Activated CD8-positive, alpha-beta memory T cell treated with anti-CD3 and anti-CD28 coated beads, Interleukin-2, amount 50 U/mL, for 48 hours (primary cell): ENCODE measurements at regions not wholly inside any gene's neighbourhood (a gene's known extent, or its start where the extent isn't known, plus 50 kb on each side); places are given as distances from the start of the nearest gene placed in this dataset.
A peak's percentile ranks its signal among the peaks of the same experiment; 100 is the strongest.

Experiments
- DNase-seq: peaks from one replicate; pipeline ENCODE4 v3.0.0-alpha.2; 2020

DNA sequence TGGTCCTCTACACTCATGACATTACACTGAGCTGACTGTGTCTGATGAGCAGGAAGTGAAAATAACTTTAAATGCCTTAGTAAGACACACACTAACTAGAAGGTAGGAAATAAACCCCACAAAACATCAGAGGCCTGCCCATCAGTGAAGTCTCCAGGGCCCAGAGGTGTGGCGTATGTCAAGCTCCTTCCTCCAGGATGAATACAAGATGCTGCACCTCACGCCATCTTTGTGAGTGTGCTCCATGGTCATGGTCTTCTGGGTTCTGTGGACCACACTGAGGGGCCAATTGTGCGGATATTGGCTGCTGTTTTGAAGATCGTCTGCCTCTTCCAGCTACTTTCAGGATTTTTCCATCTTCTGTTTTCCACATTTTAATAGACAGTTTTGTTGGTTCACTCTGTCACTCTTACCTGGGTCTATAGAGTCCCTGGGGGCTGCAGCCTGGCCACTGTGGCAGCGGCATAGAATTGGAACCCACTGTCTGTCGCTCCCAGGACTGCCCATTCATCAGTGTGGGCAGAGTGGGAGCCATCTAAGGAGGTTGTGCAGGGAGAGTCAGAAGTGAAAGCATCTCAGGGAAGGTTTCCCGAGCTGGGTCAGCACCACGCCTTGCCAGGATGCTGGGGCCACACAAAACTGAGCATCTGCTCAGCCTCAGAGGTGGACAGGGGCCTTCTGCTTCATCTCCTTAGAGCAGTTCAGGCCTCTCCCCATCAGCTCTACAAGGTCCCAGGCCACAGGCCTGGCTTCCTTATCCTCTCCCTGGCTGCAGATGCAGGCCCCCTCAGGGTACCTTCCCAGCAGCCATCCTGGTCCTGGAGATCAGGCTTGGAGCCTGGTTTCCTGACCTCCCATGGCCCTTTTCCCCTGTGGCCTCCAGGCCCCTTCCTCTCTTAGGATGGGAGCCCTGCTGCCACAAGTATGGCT lies 57.5 kb upstream of the C14orf180 start:
- peak; percentile 10 for DNase-seq

- no peak for DNase-seq
Measured at GRCh38 chr14:104522926-104523545, 56.5 kb upstream of the C14orf180 start.

DNA sequence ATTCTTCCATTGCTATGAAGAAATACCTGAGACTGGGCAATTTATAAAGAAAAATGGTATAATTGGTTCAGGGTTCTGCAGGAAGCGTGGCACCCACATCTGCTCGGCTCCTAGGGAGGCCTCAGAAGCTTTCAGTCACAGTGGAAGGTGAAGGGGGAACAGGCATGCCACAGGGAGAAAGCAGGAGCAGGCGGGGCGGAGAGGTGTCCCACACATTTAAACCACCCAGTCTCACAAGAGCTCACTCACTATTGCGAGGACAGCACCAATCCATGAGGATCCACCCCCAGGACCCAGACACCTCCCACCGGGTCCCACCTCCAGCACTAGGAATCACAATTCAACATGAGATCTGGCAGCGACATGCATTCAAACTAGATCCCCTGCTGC lies 56.0 kb upstream of the C14orf180 start:
- no peak for DNase-seq

- no peak for DNase-seq
Measured at GRCh38 chr14:104524726-104525125, 54.8 kb upstream of the C14orf180 start.

DNA sequence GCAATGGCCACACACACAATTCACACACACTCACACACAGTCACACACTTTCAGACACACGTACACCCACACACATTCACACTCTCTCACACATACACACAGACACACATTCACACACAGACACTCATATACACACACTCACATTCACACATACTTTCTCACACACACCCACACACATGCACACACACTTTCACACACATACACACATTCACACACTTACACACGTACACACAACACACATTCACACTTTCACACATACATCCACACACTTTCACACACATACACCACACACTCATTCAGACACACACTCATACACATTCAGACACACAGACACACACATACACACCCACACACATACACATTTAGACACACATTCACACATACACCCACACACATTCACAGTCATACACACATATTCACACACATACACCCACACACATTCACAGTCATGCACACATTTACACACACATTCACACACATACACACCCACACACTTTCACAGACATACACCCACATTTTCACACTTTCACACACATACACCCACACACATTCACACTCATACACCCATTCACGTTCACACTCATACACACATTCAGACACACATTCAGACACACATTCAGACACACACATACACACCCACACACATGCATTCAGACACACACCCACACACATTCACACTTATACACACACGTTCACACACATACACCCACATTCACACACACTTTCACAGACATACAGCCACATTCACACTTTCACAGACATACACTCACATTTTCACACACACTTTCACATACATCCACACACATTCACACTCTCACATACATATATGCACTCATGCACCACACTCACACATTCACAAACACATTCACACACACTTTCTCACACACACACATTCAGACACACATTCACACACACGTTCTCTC lies 52.6 kb upstream of the C14orf180 start:
- no peak for DNase-seq

DNA sequence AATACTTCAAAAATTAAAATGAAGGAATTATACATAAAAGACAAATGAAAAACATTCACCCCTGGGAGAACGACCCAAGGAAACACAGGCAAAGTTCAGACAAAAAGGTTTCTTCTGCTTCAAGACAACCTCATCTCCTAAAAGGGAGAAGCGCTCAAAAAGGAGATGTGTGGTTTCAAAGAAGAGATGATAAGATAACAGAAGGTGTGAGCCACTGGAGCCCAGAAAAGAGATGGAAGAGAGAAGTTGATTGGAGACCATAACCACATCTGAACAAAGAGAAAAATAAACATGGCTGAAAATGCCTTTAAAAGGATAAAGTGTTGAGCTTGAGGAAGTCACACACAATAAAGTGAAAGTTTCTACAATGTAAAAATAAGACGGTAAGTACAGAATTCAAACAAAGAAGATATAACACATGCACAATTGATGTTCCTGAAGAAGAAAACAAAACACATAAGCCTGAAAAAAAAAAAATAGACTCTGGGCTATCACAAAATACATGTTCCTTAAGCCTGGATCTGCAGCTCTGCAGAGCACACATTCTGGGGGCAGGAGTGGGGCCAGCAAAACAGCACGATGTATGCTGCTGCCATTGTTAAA lies 51.6 kb upstream of the C14orf180 start:
- DNase-seq, result no peak

- no peak for DNase-seq
Measured at GRCh38 chr14:104528496-104528895, 51.1 kb upstream of the C14orf180 start.
